HG03520 (cell line): ENCODE measurements at regions not wholly inside any gene's neighbourhood (a gene's known extent, or its start where the extent isn't known, plus 50 kb on each side); places are given as distances from the start of the nearest gene placed in this dataset.
"Not testable (repeated sequence)": the region's sequence is repeated elsewhere in the genome, so short reads cannot be mapped to it uniquely, and the experiment has no call there.

Experiments used
- ATAC-seq: cut with Tn5 transposase; IDR thresholded peaks from one replicate; pipeline ENCODE4 v1.9.1; 2021; ENCODE audit warnings: mild to moderate bottlenecking, moderate library complexity; ENCODE audit not compliant: unreplicated experiment

- no peak for ATAC-seq
Observed at GRCh38 chr5:167853421-167853820, 438.0 kb upstream of the WWC1 start.

DNA sequence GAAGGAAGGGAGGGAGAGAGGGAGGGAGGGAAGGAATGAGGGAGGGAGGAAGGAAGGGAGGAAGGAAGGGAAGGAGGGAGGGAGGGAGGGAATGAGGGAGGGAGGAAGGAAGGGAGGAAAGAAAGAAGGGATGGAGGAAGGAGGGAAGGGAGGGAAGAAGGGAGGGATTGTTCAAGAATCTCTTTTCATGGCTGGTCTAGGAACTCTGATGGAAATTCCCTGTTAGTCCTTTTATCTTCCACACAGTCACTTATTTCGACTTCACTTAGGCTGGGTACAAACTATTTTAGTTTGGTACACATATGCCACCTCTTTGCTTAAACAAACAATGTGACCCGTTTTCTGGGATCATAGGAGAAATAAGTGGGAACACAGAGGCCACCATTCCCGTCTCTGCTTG lies 435.6 kb upstream of the WWC1 start:
- ATAC-seq = no peak

DNA sequence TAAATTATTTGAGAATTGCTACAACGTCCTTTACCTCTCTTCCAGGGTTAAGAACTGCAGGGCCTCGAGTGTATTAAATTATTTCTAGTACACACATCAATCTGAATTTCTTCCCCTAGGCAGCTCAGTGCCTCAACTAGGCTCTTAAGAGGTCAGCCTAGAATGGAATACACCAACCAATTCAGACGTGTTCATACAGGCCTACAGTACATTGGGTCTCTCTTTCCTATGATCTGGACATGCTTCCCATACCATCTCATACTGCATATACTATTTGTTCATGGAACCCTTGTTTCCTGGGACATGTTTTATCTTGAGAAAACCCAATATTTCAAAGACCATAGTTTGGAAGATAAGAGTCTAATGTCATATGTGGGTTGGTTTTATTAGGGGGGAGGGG lies 434.1 kb upstream of the WWC1 start:
- ATAC-seq = no peak

- not testable (repeated sequence) for ATAC-seq
Observed at GRCh38 chr5:167858186-167858855, 433.1 kb upstream of the WWC1 start.

DNA sequence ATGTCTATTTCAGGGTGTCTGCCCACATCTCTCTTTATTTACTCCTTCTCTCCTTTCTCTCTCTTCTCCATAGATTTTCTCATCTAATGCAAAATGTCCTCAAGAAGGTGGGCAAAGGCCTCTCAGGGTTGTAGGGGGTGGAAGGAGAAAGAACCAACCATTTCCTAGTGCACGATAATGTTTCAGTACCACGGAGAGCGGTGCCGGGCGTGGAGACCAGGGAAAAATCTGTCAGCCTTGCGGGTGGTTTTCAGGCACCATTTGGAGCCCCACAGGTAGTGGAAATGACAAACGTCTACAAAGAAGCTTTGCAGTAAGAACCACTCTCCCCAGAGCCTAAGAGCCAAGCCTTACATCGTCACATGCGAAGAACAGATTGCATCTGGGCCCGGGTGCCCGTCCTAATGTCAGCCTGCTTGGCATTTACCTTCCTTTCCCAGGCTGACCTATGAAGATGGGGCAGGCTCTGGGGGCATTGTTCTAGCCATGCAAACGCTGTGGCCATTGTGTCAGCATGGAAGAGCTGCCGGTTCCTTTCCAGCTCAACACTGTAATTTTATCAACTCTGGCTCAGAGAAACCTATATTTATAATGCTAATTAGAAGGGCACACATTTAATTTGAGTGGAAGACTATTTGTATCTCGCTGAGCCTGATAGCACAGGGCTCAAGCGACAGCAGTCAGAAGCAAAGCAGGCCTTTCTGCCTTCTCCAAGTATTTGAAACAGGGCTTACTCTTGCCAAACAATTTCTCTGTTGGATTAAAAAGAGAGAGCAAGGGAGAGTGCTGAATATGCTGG lies 430.1 kb upstream of the WWC1 start:
- no peak for ATAC-seq

DNA sequence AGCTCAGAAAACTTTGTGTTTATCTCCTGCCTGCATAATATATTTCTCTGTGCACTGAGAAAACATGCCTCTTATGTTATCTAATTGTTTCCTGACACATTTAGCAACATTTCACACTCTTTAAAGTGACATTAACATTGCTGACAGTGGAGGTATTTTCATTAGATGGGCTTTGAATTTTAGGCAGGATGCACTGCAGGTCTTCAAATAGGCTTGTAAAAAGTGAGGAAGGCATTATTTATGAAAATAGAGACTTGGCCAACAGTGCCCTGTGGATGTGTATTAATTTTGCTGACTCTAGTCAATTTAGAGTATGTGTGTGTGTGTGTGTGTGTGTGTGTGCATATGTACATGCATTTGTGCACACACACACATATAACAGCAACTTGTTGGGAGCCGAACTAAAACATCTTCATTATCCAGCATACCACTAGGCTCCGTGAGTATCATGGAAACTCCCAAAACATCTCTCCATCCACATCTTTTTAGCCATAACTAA lies 429.5 kb upstream of the WWC1 start:
- ATAC-seq = no peak

DNA sequence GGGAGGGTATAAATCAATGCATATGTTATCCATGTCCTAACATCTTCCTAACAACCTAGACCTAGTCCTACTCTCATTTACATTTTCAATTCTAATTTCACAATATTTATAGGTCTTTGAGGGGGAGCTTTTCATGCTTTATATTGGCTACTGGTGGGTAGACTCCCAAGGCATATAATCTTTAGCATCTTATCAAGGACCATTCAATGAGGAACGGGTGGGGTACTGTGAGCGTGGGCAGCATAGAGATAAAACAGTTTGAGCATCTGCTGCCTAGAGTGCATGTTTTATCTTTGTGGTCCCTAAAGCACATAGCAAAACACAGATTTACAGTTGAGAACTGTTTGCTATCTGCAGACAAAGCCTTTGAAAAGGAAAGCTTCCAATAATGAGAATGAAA lies 427.6 kb upstream of the WWC1 start:
- no peak for ATAC-seq

DNA sequence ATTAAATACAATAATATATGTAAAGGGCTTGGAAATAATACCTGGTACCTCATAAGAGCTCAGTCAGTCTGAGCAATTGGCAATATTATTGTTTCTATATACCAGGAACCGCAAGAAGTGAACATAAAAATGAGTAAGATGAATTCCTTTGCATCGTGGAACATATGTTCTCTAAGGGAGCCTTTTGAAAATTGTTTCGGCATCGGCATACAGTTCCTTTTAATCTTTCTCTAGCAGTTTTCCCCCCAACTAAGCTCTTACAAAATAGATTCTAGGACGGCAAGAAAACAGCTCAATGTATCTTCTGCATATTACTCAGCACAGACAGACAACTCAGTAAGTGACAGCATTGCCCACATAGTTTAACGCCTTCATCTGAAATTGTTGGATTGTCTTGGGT lies 426.6 kb upstream of the WWC1 start:
- ATAC-seq = no peak

DNA sequence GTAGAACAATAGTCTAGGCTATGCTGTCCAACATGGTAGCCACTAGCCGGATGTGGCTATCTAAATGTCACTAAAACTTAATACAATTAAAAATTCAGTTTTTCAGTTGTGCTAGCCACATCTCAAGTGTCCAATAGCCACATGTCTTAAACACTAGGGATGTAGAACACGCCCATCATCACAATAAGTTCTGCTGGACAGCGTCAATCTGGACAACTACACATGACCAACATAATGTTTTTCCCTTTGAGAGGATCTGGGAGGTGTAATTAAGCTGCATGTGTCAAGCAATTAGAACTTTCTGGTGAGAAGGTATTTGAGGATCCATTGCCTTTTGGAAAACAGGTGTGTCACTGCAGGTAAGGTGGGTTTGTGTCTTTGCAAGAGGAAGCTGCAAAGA lies 424.6 kb upstream of the WWC1 start:
- ATAC-seq = no peak

- no peak for ATAC-seq
Observed at GRCh38 chr5:167867281-167867680, 424.2 kb upstream of the WWC1 start.

DNA sequence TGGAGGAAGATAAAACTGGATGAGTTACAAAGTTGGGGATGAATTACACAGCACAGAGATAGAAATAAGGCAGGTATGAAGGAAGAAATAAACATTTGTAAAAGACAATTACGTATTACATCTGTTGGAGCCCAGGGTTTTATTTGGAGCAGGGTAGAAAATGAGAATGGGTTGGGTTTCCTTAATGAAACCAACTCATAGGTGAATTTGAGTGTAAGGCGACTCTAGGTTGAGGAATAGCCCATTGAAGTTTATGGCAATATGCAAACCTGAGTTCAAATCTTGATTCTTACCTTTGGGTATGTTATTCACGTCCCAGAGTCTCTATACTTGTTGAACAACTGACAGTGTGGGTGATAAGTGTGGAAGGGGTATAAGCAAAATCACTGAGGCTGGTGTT lies 422.3 kb upstream of the WWC1 start:
- no peak for ATAC-seq

GRCh38 chr5:167870055-167870454 lies 421.4 kb upstream of the WWC1 start:
- ATAC-seq = no peak

DNA sequence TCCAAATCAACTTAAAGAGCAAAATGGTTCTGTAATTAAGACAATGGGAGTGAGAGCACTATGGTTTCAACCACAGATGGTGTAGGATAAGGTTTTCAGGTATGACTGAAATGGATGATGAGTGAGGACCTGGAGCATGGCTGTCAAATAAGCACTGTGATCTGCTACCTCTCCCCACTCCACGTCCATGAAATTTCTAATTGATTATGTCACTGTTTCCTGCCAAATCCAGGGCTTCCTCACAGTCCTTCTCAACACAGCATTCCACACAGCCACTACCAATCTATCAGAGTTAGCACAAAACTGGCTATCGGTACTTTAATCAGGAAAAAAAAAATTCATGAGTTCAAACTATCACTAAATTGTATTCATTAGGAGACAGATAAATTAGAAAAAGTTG lies 420.4 kb upstream of the WWC1 start:
- no peak for ATAC-seq

GRCh38 chr5:167872791-167873190 lies 418.7 kb upstream of the WWC1 start:
- ATAC-seq = no peak

GRCh38 chr5:167877114-167877722 lies 414.2 kb upstream of the WWC1 start:
- ATAC-seq = no peak

- ATAC-seq = no peak
Observed at GRCh38 chr5:167877924-167878323, 413.5 kb upstream of the WWC1 start.

DNA sequence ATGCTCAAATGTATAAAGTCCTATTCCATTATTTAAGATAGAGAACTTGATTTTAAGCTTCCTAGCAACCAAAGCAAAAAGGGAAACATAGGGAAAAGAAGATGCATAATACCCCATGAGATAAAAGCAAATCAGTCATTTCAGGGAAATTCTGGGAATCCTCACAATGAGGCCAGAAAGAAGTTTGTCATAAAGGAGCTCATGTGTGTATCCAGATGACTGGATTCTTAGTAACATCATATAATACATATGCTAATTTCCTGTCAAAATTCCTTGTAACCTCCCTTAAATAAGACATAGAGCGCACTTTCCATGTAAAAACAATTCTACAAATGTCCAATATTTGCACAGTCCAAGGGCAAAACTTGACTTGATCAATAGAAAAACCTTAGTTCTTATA lies 411.0 kb upstream of the WWC1 start:
- ATAC-seq = no peak

DNA sequence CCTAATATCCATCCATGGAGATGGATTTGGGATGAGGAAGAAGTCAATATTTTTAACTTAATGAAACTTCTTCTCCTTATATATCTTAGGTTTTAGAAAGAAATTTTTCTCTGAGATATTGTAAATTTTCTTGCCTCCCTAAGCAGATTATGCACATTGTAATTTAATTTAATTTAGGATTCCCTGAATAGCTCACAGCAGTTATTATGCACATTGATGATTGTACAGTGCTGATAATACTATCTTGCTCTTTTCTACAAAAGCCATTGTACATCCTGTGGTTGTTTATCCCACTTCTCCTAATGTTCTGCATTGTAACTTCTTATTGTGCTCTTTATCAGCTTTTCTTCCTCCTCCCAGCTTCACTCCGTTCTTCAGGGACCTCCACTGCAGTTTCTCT lies 410.4 kb upstream of the WWC1 start:
- ATAC-seq = no peak

- ATAC-seq = no peak
Observed at GRCh38 chr5:167886196-167886595, 405.2 kb upstream of the WWC1 start.

- no peak for ATAC-seq
Observed at GRCh38 chr5:167888393-167888792, 403.1 kb upstream of the WWC1 start.

GRCh38 chr5:167889276-167889675 lies 402.2 kb upstream of the WWC1 start:
- ATAC-seq = no peak
